ENCODE measurements at regions not wholly inside any gene's neighbourhood (a gene's known extent, or its start where the extent isn't known, plus 50 kb on each side); places are given as distances from the start of the nearest gene placed in this dataset.

- TF ChIP-seq TAF1 (IDR thresholded peaks at IDR 0.05; ENCODE audit: borderline replicate concordance, insufficient read depth, low read length), result no peak
- no peak for TF ChIP-seq REST (IDR thresholded peaks at IDR 0.05; ENCODE audit: insufficient read depth in 1 of 2, low read depth in 2 of 2, low read length in 2 of 2)
- no peak for TF ChIP-seq POLR2AphosphoS5 (IDR thresholded peaks at IDR 0.05; ENCODE audit: low read depth, low read length)
- no peak for TF ChIP-seq SIN3A (IDR thresholded peaks at IDR 0.05; ENCODE audit: borderline replicate concordance, insufficient read depth, low read length)
- no peak for TF ChIP-seq FOXP2 (optimal IDR thresholded peaks at IDR 0.05; ENCODE audit: borderline replicate concordance, extremely low read depth, extremely low read length, insufficient read depth)
Measured at GRCh38 chr6:53431704-53432103, 83.0 kb upstream of the ELOVL5 start.

Measured in PFSK-1 (cell line).